PFSK-1 (cell line): ENCODE measurements at regions not wholly inside any gene's neighbourhood (a gene's known extent, or its start where the extent isn't known, plus 50 kb on each side); places are given as distances from the start of the nearest gene placed in this dataset.

ENCODE experiments used
- FOXP2 ChIP-seq: optimal IDR thresholded peaks from 2 replicates; pipeline ENCODE3; 2011; ENCODE audit warnings: borderline replicate concordance, control low read depth, inconsistent platforms; ENCODE audit not compliant: insufficient read depth; ENCODE audit errors: extremely low read length, extremely low read depth
- POLR2AphosphoS5 ChIP-seq: IDR thresholded peaks from 2 replicates; pipeline ENCODE4 v1.6.1; 2012; ENCODE audit warnings: low read depth, mild to moderate bottlenecking, control low read depth, low read length, moderate library complexity
- SIN3A ChIP-seq: IDR thresholded peaks from 2 replicates; pipeline ENCODE4 v1.6.1; 2012; ENCODE audit warnings: mild to moderate bottlenecking, low read length, moderate library complexity, borderline replicate concordance; ENCODE audit not compliant: insufficient read depth
- TAF1 ChIP-seq: IDR thresholded peaks from 2 replicates; pipeline ENCODE4 v1.6.1; 2012; ENCODE audit warnings: low read length, control low read depth, borderline replicate concordance; ENCODE audit not compliant: insufficient read depth
- TF ChIP-seq, protein P1 (sequence below), 2 experiments: IDR thresholded peaks; 2 replicates each; pipeline versions ENCODE4 v1.6.1 to v1.8.0; 2011 to 2012; ENCODE audit warnings: low read depth in 2 of 2, low read length in 2 of 2, control low read depth in 1 of 2, inconsistent platforms in 1 of 2, mild to moderate bottlenecking in 1 of 2, moderate library complexity in 1 of 2; ENCODE audit not compliant: insufficient read depth in 1 of 2

DNA sequence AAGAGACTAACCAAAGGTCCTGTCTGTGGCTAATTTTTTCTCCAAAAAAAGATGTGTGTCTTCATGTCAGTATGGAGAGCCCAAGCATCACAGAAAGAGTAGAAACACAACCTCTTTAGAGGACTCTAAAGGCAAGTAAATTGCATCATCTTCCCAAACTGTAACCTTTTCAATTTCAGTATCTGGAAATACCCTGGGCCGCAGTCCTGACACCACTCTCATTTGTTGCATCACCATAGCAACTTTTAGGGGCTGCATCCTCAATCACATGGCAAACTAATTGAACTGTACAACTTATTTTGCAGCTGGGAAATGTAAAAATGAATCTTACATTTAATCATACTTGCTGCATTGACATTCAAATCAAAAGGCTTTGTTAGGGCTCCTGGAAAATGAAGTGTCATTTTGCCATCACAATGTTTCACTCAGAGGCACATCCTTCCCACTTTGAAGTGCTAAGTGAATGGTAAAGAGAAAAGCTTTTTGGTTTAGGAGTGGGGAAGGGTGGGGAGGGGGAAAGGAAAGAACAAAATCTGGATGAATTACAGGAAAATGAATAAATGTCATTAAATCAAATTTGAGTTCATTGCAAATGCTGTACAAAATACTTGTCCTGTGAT lies 60.6 kb upstream of the GRIA1 start:
- no peak for TF ChIP-seq POLR2AphosphoS5
- TF ChIP-seq TAF1 = no peak
- no peak for TF ChIP-seq FOXP2
- TF ChIP-seq SIN3A = no peak
- TF ChIP-seq, protein P1, sequence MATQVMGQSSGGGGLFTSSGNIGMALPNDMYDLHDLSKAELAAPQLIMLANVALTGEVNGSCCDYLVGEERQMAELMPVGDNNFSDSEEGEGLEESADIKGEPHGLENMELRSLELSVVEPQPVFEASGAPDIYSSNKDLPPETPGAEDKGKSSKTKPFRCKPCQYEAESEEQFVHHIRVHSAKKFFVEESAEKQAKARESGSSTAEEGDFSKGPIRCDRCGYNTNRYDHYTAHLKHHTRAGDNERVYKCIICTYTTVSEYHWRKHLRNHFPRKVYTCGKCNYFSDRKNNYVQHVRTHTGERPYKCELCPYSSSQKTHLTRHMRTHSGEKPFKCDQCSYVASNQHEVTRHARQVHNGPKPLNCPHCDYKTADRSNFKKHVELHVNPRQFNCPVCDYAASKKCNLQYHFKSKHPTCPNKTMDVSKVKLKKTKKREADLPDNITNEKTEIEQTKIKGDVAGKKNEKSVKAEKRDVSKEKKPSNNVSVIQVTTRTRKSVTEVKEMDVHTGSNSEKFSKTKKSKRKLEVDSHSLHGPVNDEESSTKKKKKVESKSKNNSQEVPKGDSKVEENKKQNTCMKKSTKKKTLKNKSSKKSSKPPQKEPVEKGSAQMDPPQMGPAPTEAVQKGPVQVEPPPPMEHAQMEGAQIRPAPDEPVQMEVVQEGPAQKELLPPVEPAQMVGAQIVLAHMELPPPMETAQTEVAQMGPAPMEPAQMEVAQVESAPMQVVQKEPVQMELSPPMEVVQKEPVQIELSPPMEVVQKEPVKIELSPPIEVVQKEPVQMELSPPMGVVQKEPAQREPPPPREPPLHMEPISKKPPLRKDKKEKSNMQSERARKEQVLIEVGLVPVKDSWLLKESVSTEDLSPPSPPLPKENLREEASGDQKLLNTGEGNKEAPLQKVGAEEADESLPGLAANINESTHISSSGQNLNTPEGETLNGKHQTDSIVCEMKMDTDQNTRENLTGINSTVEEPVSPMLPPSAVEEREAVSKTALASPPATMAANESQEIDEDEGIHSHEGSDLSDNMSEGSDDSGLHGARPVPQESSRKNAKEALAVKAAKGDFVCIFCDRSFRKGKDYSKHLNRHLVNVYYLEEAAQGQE (IDR thresholded peaks at IDR 0.05; ENCODE audit: insufficient read depth in 1 of 2, low read depth in 2 of 2, low read length in 2 of 2) = no peak

DNA sequence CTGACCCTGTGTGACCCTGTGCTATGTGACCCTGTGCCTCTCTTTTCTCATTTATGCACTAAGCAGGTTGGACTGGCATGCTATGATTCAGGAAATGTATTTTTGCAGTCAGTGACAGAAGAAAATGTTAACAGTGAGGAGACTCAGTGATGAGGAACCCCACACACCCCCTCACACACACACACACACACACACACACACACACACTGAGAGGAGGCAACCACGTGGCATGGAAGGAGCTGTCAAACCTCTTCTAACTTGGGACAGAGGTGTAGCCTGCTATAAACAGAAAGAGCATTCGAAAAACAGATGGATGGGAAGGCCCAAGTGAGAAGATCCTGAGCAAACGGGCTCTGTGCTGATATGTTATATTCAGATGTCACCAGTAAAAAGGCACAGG lies 57.9 kb upstream of the GRIA1 start:
- TF ChIP-seq TAF1 = no peak
- no peak for TF ChIP-seq POLR2AphosphoS5
- TF ChIP-seq, protein P1 (IDR thresholded peaks at IDR 0.05; ENCODE audit: insufficient read depth in 1 of 2, low read depth in 2 of 2, low read length in 2 of 2) = no peak
- no peak for TF ChIP-seq FOXP2

- TF ChIP-seq FOXP2 (no peak), POLR2AphosphoS5 (no peak)
Measured at GRCh38 chr5:153437251-153437650, 53.2 kb upstream of the GRIA1 start.

- TF ChIP-seq, protein P1 (IDR thresholded peaks at IDR 0.05; ENCODE audit: insufficient read depth in 1 of 2, low read depth in 2 of 2, low read length in 2 of 2) = no peak
- TF ChIP-seq FOXP2 (no peak), SIN3A (no peak), POLR2AphosphoS5 (no peak), TAF1 (no peak)
Measured at GRCh38 chr5:153439130-153439529, 51.3 kb upstream of the GRIA1 start.
